ENCODE measurements at regions not wholly inside any gene's neighbourhood (a gene's known extent, or its start where the extent isn't known, plus 50 kb on each side); places are given as distances from the start of the nearest gene placed in this dataset.

DNA sequence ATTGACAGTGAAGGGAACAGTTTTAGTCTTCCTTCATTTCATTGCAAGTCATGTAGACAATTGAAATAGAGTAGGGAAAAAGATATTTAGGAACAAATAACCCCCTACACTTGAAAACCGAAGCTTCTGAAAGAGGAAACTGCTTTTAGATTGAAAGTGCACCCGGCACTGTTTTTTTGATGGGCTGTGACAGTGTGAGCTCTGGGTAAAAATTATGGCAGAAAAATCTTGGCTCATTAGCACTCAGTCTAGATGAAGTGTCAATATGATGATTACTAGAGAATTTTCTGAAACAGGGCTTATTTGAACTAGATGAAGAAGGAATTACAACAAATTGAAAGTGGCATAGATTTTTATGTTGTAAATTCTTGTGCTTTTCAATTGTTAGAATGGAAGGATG lies 1132.4 kb downstream of the RAPGEF2 start:
- intact Hi-C loops (cut with DNase I) = no loop called here
- 25 to 45% (median 41%) methylated on average over 2 of the region's 2 CpGs for WGBS, 3 donors

DNA sequence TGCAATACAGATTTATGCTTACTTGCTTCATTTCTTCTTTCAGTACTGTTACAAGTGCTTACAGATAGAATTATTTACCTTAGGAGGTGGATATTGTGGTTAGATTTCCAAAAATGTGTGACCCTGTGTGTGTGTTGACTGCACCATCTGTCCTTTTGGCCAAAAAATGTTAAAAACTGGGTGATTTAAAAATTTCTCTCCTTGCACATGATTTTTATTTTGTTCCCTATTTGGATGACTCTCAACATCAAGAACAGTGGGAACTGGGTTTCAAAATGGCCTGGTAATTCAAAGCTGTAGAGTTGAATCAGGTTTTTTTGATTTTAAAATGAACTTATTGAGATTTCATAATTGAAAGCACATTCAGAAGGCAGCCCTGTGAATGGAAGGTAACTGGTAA lies 1132.9 kb downstream of the RAPGEF2 start:
- ATAC-seq = no peak
- Histone ChIP-seq H3K4me3 (no peak overlapping the region), H3K9me3 (no peaks in the 10 kb centered on the region), H3K27ac (no peak overlapping the region), H3K27me3 (ENCODE audit: insufficient read depth in 3 of 3, low read length in 2 of 3) (no peaks in the 10 kb centered on the region), H3K36me3 (ENCODE audit: insufficient read depth in 1 of 2, low read depth in 1 of 2) (no peaks in the 10 kb centered on the region), H3K4me1 (no peaks in the 10 kb centered on the region)
- no peak for DNase-seq
- TF ChIP-seq, protein P1, sequence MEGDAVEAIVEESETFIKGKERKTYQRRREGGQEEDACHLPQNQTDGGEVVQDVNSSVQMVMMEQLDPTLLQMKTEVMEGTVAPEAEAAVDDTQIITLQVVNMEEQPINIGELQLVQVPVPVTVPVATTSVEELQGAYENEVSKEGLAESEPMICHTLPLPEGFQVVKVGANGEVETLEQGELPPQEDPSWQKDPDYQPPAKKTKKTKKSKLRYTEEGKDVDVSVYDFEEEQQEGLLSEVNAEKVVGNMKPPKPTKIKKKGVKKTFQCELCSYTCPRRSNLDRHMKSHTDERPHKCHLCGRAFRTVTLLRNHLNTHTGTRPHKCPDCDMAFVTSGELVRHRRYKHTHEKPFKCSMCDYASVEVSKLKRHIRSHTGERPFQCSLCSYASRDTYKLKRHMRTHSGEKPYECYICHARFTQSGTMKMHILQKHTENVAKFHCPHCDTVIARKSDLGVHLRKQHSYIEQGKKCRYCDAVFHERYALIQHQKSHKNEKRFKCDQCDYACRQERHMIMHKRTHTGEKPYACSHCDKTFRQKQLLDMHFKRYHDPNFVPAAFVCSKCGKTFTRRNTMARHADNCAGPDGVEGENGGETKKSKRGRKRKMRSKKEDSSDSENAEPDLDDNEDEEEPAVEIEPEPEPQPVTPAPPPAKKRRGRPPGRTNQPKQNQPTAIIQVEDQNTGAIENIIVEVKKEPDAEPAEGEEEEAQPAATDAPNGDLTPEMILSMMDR (IDR thresholded peaks at IDR 0.05) = no peak
- intact Hi-C loops (cut with DNase I) = no loop called here

More for the DNA sequence above, 1132.4 kb downstream of the RAPGEF2 start:
- no peak for DNase-seq
- no peaks in the 10 kb centered on the region for H3K36me3 ChIP-seq (ENCODE audit: insufficient read depth in 1 of 2, low read depth in 1 of 2)
- no peaks in the 10 kb centered on the region for H3K27me3 ChIP-seq (ENCODE audit: insufficient read depth in 3 of 3, low read length in 2 of 3)
- no peaks in the 10 kb centered on the region for H3K9me3 ChIP-seq
- H3K4me1 ChIP-seq = no peaks in the 10 kb centered on the region
- no peak overlapping the region for H3K4me3 ChIP-seq
- TF ChIP-seq, protein P1 (IDR thresholded peaks at IDR 0.05) = no peak
- H3K27ac ChIP-seq = no peak overlapping the region
- ATAC-seq = no peak

DNA sequence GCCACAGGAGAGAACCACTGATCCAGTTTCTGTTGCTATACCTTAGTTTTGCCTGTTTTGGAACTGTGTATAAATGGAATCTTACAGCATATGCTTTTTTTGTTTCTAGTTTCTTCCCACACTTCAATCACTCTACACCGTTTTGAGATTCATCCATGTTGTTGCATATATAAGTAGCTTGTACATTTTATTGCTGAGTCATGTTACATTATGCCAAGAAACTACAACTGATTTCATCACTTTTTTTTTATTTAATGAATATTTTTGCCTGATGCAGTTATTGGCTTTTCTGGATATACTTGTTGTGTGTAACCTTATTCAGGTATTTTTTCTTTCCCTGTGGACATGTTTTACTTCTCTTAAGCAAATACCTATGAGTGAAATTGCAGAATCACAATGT lies 1135.9 kb downstream of the RAPGEF2 start:
- TF ChIP-seq, protein P1 (IDR thresholded peaks at IDR 0.05) = no peak

GRCh38 chr4:160247091-160247656 lies 1144.3 kb downstream of the RAPGEF2 start:
- Histone ChIP-seq H3K4me1 (no peaks in the 10 kb centered on the region), H3K36me3 (ENCODE audit: insufficient read depth in 1 of 2, low read depth in 1 of 2) (no peaks in the 10 kb centered on the region), H3K4me3 (no peak overlapping the region), H3K27me3 (ENCODE audit: insufficient read depth in 3 of 3, low read length in 2 of 3) (no peaks in the 10 kb centered on the region), H3K27ac (no peak overlapping the region), H3K9me3 (no peaks in the 10 kb centered on the region)
- TF ChIP-seq, protein P1 (IDR thresholded peaks at IDR 0.05) = no peak
- WGBS, 3 donors = 82 to 94% (median 90%) methylated on average over 6 to 7 of the region's 7 CpGs
- no peak for ATAC-seq
- intact Hi-C loops (cut with DNase I) = no loop called here
- no peak for DNase-seq

More for the DNA sequence above, 1135.9 kb downstream of the RAPGEF2 start:
- Histone ChIP-seq H3K27ac (no peak overlapping the region), H3K27me3 (ENCODE audit: insufficient read depth in 3 of 3, low read length in 2 of 3) (no peaks in the 10 kb centered on the region), H3K36me3 (ENCODE audit: insufficient read depth in 1 of 2, low read depth in 1 of 2) (no peaks in the 10 kb centered on the region), H3K9me3 (no peaks in the 10 kb centered on the region), H3K4me1 (no peaks in the 10 kb centered on the region), H3K4me3 (no peak overlapping the region)
- DNase-seq (no peak), ATAC-seq (no peak)
- WGBS, 3 donors = 70 to 83% (median 77%) methylated on average over 1 of the region's 1 CpG
- intact Hi-C loops (cut with DNase I) = no loop called here

GRCh38 chr4:160251522-160252170 lies 1148.8 kb downstream of the RAPGEF2 start:
- Histone ChIP-seq H3K4me1 (no peaks in the 10 kb centered on the region), H3K36me3 (ENCODE audit: insufficient read depth in 1 of 2, low read depth in 1 of 2) (no peaks in the 10 kb centered on the region), H3K27me3 (ENCODE audit: insufficient read depth in 3 of 3, low read length in 2 of 3) (no peaks in the 10 kb centered on the region), H3K9me3 (no peaks in the 10 kb centered on the region), H3K4me3 (no peak overlapping the region), H3K27ac (no peak overlapping the region)
- no peak for ATAC-seq
- 55 to 62% (median 61%) methylated on average over 3 of the region's 3 CpGs for WGBS, 3 donors
- no peak for DNase-seq
- TF ChIP-seq, protein P1 (IDR thresholded peaks at IDR 0.05) = no peak
- intact Hi-C loops (cut with DNase I) = no loop called here
